ENCODE measurements at regions not wholly inside any gene's neighbourhood (a gene's known extent, or its start where the extent isn't known, plus 50 kb on each side); places are given as distances from the start of the nearest gene placed in this dataset.

GRCh38 chr5:89994266-89994665 is 415.3 kb downstream of the CETN3 start:
- no peak for DNase-seq (ENCODE audit: low read depth in 2 of 2, low spot score in 1 of 2)

GRCh38 chr5:89992201-89992600 is 417.4 kb downstream of the CETN3 start:
- no peak for DNase-seq (ENCODE audit: low read depth in 2 of 2, low spot score in 1 of 2)

- no peak for DNase-seq (ENCODE audit: low read depth in 2 of 2, low spot score in 1 of 2)
Measured at GRCh38 chr5:89991592-89991991, 418.0 kb downstream of the CETN3 start.

- no peak for DNase-seq (ENCODE audit: low read depth in 2 of 2, low spot score in 1 of 2)
Measured at GRCh38 chr5:89989776-89990175, 419.8 kb downstream of the CETN3 start.

- DNase-seq (ENCODE audit: low read depth in 2 of 2, low spot score in 1 of 2), result no peak
Measured at GRCh38 chr5:89988998-89989655, 420.4 kb downstream of the CETN3 start.

GRCh38 chr5:89988129-89988810 is 421.3 kb downstream of the CETN3 start:
- no peak for DNase-seq (ENCODE audit: low read depth in 2 of 2, low spot score in 1 of 2)

GRCh38 chr5:89983216-89983615 is 426.3 kb downstream of the CETN3 start:
- no peak for DNase-seq (ENCODE audit: low read depth in 2 of 2, low spot score in 1 of 2)

- DNase-seq (ENCODE audit: low read depth in 2 of 2, low spot score in 1 of 2), result no peak
Measured at GRCh38 chr5:89981878-89982773, 427.4 kb downstream of the CETN3 start.

GRCh38 chr5:89981021-89981420 is 428.5 kb downstream of the CETN3 start:
- DNase-seq (ENCODE audit: low read depth in 2 of 2, low spot score in 1 of 2), result no peak

GRCh38 chr5:89973516-89973915 is 436.0 kb downstream of the CETN3 start:
- no peak for DNase-seq (ENCODE audit: low read depth in 2 of 2, low spot score in 1 of 2)

- DNase-seq (ENCODE audit: low read depth in 2 of 2, low spot score in 1 of 2), result no peak
Measured at GRCh38 chr5:89972901-89973300, 436.7 kb downstream of the CETN3 start.

GRCh38 chr5:89968958-89969381 is 440.6 kb downstream of the CETN3 start:
- no peak for DNase-seq (ENCODE audit: low read depth in 2 of 2, low spot score in 1 of 2)

- DNase-seq (ENCODE audit: low read depth in 2 of 2, low spot score in 1 of 2), result no peak
Measured at GRCh38 chr5:89967771-89968444, 441.6 kb downstream of the CETN3 start.

- DNase-seq (ENCODE audit: low read depth in 2 of 2, low spot score in 1 of 2), result no peak
Measured at GRCh38 chr5:89956838-89957237, 452.7 kb downstream of the CETN3 start.

- DNase-seq (ENCODE audit: low read depth in 2 of 2, low spot score in 1 of 2), result no peak
Measured at GRCh38 chr5:89954916-89955315, 454.6 kb downstream of the CETN3 start.

GRCh38 chr5:89951876-89952275 is 457.7 kb downstream of the CETN3 start:
- DNase-seq (ENCODE audit: low read depth in 2 of 2, low spot score in 1 of 2), result no peak

- no peak for DNase-seq (ENCODE audit: low read depth in 2 of 2, low spot score in 1 of 2)
Measured at GRCh38 chr5:89950234-89950633, 459.3 kb downstream of the CETN3 start.

- DNase-seq (ENCODE audit: low read depth in 2 of 2, low spot score in 1 of 2), result no peak
Measured at GRCh38 chr5:89948977-89949376, 460.6 kb downstream of the CETN3 start.

- no peak for DNase-seq (ENCODE audit: low read depth in 2 of 2, low spot score in 1 of 2)
Measured at GRCh38 chr5:89946916-89947315, 462.6 kb downstream of the CETN3 start.

GRCh38 chr5:89946508-89946907 is 463.0 kb downstream of the CETN3 start:
- no peak for DNase-seq (ENCODE audit: low read depth in 2 of 2, low spot score in 1 of 2)

- no peak for DNase-seq (ENCODE audit: low read depth in 2 of 2, low spot score in 1 of 2)
Measured at GRCh38 chr5:89942171-89942570, 467.4 kb downstream of the CETN3 start.

Measured in stimulated activated CD8-positive, alpha-beta memory T cell treated with anti-CD3 and anti-CD28 coated beads, Interleukin-4, amount 100 ng/mL, for 1 hour (primary cell).